H9 (cell line): ENCODE measurements at regions not wholly inside any gene's neighbourhood (a gene's known extent, or its start where the extent isn't known, plus 50 kb on each side); places are given as distances from the start of the nearest gene placed in this dataset.

Experiments
- DNase-seq: peaks from one replicate; pipeline ENCODE4 v3.0.0-alpha.2; 2017
- H2AFZ ChIP-seq: one replicate; pipeline ENCODE4 v1.6.1; 2013; ENCODE audit warnings: mild to moderate bottlenecking, low read length, control low read depth, moderate library complexity
- H2AK5ac ChIP-seq: 2 replicates; pipeline ENCODE4 v1.6.1; 2013; ENCODE audit warnings: low read length, control low read depth, mixed read lengths; ENCODE audit not compliant: insufficient read length
- H2BK120ac ChIP-seq: one replicate; pipeline ENCODE4 v1.6.1; 2013; ENCODE audit warnings: low read depth, mild to moderate bottlenecking, low read length, control low read depth, inconsistent platforms; ENCODE audit not compliant: poor library complexity, severe bottlenecking
- H2BK12ac ChIP-seq: 2 replicates; pipeline ENCODE4 v1.6.1; 2013; ENCODE audit warnings: low read length, control low read depth, mixed read lengths, low read depth; ENCODE audit not compliant: insufficient read length
- H2BK15ac ChIP-seq: 2 replicates; pipeline ENCODE4 v1.6.1; 2013; ENCODE audit warnings: low read depth, low read length, control low read depth
- H2BK20ac ChIP-seq: one replicate; pipeline ENCODE4 v1.6.1; 2013; ENCODE audit warnings: low read depth, mild to moderate bottlenecking, low read length, control low read depth, inconsistent platforms; ENCODE audit not compliant: poor library complexity, severe bottlenecking
- H2BK5ac ChIP-seq: 2 replicates; pipeline ENCODE4 v1.6.1; 2013; ENCODE audit warnings: low read length, control low read depth, mixed read lengths; ENCODE audit not compliant: insufficient read length
- H3K14ac ChIP-seq: 2 replicates; pipeline ENCODE4 v1.6.1; 2013; ENCODE audit warnings: low read length, control low read depth; ENCODE audit not compliant: insufficient read depth
- H3K18ac ChIP-seq: 2 replicates; pipeline ENCODE4 v1.6.1; 2013; ENCODE audit warnings: low read depth, mild to moderate bottlenecking, mixed read lengths, low read length, control low read depth; ENCODE audit not compliant: insufficient read length
- H3K23ac ChIP-seq: 2 replicates; pipeline ENCODE4 v1.6.1; 2013; ENCODE audit warnings: low read length, control low read depth, mixed read lengths, low read depth; ENCODE audit not compliant: insufficient read length
- H3K23me2 ChIP-seq: 2 replicates; pipeline ENCODE4 v1.6.1; 2013; ENCODE audit warnings: low read depth, mild to moderate bottlenecking, mixed read lengths, low read length, control low read depth; ENCODE audit not compliant: insufficient read length, poor library complexity, severe bottlenecking
- H3K27ac ChIP-seq: 2 replicates; pipeline ENCODE4 v1.5.1; 2013; ENCODE audit warnings: low read length, control low read depth, mixed read lengths, low read depth; ENCODE audit not compliant: insufficient read length
- H3K27me3 ChIP-seq: 2 replicates; pipeline ENCODE4 v1.6.1; 2013; ENCODE audit warnings: low read length, control low read depth, inconsistent platforms; ENCODE audit not compliant: insufficient read depth
- H3K4ac ChIP-seq: 2 replicates; pipeline ENCODE4 v1.6.1; 2013; ENCODE audit warnings: low read depth, mild to moderate bottlenecking, control low read depth, inconsistent platforms, low read length, moderate library complexity
- H3K4me1 ChIP-seq: 2 replicates; pipeline ENCODE4 v1.6.1; 2013; ENCODE audit warnings: low read length, control low read depth, inconsistent platforms; ENCODE audit not compliant: insufficient read depth
- H3K4me2 ChIP-seq: 2 replicates; pipeline ENCODE4 v1.6.1; 2013; ENCODE audit warnings: low read length, control low read depth, mixed read lengths; ENCODE audit not compliant: insufficient read length, insufficient read depth
- H3K56ac ChIP-seq: 2 replicates; pipeline ENCODE4 v1.6.1; 2013; ENCODE audit warnings: low read depth, mild to moderate bottlenecking, mixed read lengths, low read length, control low read depth; ENCODE audit not compliant: insufficient read length
- H3K79me1 ChIP-seq: 2 replicates; pipeline ENCODE4 v1.6.1; 2013; ENCODE audit warnings: low read depth, mild to moderate bottlenecking, moderate library complexity, low read length, control low read depth, inconsistent platforms; ENCODE audit not compliant: insufficient read depth, poor library complexity, severe bottlenecking
- H3K79me2 ChIP-seq: 2 replicates; pipeline ENCODE4 v1.6.1; 2013; ENCODE audit warnings: low read length, control low read depth, inconsistent platforms; ENCODE audit not compliant: insufficient read depth
- H3K9ac ChIP-seq: 2 replicates; pipeline ENCODE4 v1.6.1; 2013; ENCODE audit warnings: low read length, control low read depth, mixed read lengths; ENCODE audit not compliant: insufficient read length; ENCODE audit errors: extremely low read depth
- H3K9me3 ChIP-seq: one replicate; pipeline ENCODE4 v1.6.1; 2013; ENCODE audit warnings: low read depth, low read length, inconsistent platforms; ENCODE audit not compliant: control insufficient read depth
- H3T11ph ChIP-seq: one replicate; pipeline ENCODE4 v1.6.1; 2013; ENCODE audit warnings: mild to moderate bottlenecking, low read length, control low read depth, inconsistent platforms
- H4K20me1 ChIP-seq: one replicate; pipeline ENCODE4 v1.6.1; 2013; ENCODE audit not compliant: control insufficient read depth, insufficient read length, insufficient read depth
- H4K5ac ChIP-seq: 2 replicates; pipeline ENCODE4 v1.6.1; 2013; ENCODE audit warnings: low read depth, mild to moderate bottlenecking, mixed read lengths, low read length, control low read depth; ENCODE audit not compliant: insufficient read length
- H4K8ac ChIP-seq: replicated peaks from 2 replicates; pipeline ENCODE4 v1.6.1; 2013; ENCODE audit warnings: low read length, control low read depth, mixed read lengths, low read depth; ENCODE audit not compliant: insufficient read length
- H4K91ac ChIP-seq: 2 replicates; pipeline ENCODE4 v1.6.1; 2013; ENCODE audit warnings: low read depth, mild to moderate bottlenecking, moderate library complexity, mixed read lengths, low read length, control low read depth; ENCODE audit not compliant: insufficient read length
- H3K27ac Mint-ChIP-seq, 3 experiments: 2 replicates in 2 of 3; 3 replicates in 1 of 3; pipeline ENCODE4 v1.8.0; 2020 to 2021; ENCODE audit warnings: mixed read lengths in 3 of 3, mild to moderate bottlenecking in 1 of 3, moderate library complexity in 1 of 3
- H3K27me3 Mint-ChIP-seq: 2 replicates; pipeline ENCODE4 v1.8.0; 2021; ENCODE audit warnings: low read depth, mild to moderate bottlenecking, moderate library complexity, mixed read lengths
- H3K36me3 Mint-ChIP-seq, 3 experiments: 2 replicates in 2 of 3; 3 replicates in 1 of 3; pipeline ENCODE4 v1.8.0; 2020 to 2021; ENCODE audit warnings: low read depth in 3 of 3, mixed read lengths in 3 of 3; ENCODE audit not compliant: insufficient read depth in 1 of 3
- H3K4me1 Mint-ChIP-seq, 2 experiments: 2 replicates each; pipeline ENCODE4 v1.8.0; 2020; ENCODE audit warnings: mixed read lengths in 2 of 2
- H3K4me3 Mint-ChIP-seq, 2 experiments: 2 replicates in 1 of 2; 3 replicates in 1 of 2; pipeline ENCODE4 v1.8.0; 2020 to 2021; ENCODE audit warnings: mild to moderate bottlenecking in 2 of 2, mixed read lengths in 2 of 2, moderate library complexity in 1 of 2
- H3K9me3 Mint-ChIP-seq, 2 experiments: 2 replicates in 1 of 2; 3 replicates in 1 of 2; pipeline ENCODE4 v1.8.0; 2020; ENCODE audit warnings: mild to moderate bottlenecking in 2 of 2, mixed read lengths in 2 of 2, moderate library complexity in 1 of 2
- TF ChIP-seq, protein P1 (sequence below): fragments of 200-600 bp; sonication (generic); conservative IDR thresholded peaks from 3 replicates; pipeline ENCODE4 v1.8.0; 2021; ENCODE audit warnings: antibody characterized with exemption, mild to moderate bottlenecking

DNA sequence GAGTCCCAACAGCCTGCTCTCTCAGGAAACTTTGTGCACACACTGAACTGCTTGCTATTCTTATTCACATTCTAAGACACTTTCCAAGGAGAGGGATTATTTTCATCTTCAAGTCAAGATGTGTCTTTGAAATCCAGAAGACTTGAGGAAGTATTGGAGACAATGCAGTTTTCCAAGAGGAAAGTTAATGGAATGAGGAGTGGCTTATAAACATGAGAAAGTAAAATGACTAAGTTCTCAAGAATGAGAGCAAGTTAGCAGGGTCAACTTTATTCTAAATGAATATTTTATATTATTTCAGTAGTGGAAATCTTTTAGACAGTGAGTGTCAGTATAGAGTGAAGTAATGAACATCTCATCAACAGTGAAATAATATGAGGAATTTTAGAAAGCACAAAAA, 1239.3 kb downstream of the MRPL39 start:
- H3K4me2 ChIP-seq = no peak overlapping the region
- DNase-seq = no peak
- H3K27me3 ChIP-seq = no peaks in the 10 kb centered on the region
- H4K91ac ChIP-seq = no peak overlapping the region
- no peak overlapping the region for H3K18ac ChIP-seq
- H3K9ac ChIP-seq = no peak overlapping the region
- TF ChIP-seq, protein P1, sequence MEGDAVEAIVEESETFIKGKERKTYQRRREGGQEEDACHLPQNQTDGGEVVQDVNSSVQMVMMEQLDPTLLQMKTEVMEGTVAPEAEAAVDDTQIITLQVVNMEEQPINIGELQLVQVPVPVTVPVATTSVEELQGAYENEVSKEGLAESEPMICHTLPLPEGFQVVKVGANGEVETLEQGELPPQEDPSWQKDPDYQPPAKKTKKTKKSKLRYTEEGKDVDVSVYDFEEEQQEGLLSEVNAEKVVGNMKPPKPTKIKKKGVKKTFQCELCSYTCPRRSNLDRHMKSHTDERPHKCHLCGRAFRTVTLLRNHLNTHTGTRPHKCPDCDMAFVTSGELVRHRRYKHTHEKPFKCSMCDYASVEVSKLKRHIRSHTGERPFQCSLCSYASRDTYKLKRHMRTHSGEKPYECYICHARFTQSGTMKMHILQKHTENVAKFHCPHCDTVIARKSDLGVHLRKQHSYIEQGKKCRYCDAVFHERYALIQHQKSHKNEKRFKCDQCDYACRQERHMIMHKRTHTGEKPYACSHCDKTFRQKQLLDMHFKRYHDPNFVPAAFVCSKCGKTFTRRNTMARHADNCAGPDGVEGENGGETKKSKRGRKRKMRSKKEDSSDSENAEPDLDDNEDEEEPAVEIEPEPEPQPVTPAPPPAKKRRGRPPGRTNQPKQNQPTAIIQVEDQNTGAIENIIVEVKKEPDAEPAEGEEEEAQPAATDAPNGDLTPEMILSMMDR = no peak
- H3K9me3 ChIP-seq = no peaks in the 10 kb centered on the region
- H2BK20ac ChIP-seq = no peak overlapping the region
- no peaks in the 10 kb centered on the region for H3K79me2 ChIP-seq
- Mint-ChIP-seq H3K36me3 (peaks cover 0 to 3% (median 0%) of the 10 kb centered on the region in 3 experiments; a peak in 2 of 7 replicates), H3K27me3 (peaks cover 1% of the 10 kb centered on the region; the same call in 1 of the 2 replicates), H3K4me1 (no peaks in the 10 kb centered on the region), H3K4me3 (no peak overlapping the region), H3K27ac (no peak overlapping the region), H3K9me3 (peaks cover 29 to 45% of the 10 kb centered on the region in 2 experiments)
- no peak overlapping the region for H4K8ac ChIP-seq
- H2BK5ac ChIP-seq = no peak overlapping the region
- H3K14ac ChIP-seq = no peak overlapping the region
- no peaks in the 10 kb centered on the region for H3K23me2 ChIP-seq
- no peaks in the 10 kb centered on the region for H3K4me1 ChIP-seq
- H4K5ac ChIP-seq = no peak overlapping the region
- no peak overlapping the region for H2AFZ ChIP-seq
- H2BK12ac ChIP-seq = no peak overlapping the region
- H3K56ac ChIP-seq = no peak overlapping the region
- no peaks in the 10 kb centered on the region for H3K79me1 ChIP-seq
- H2AK5ac ChIP-seq = no peak overlapping the region
- no peak overlapping the region for H2BK120ac ChIP-seq
- H2BK15ac ChIP-seq = no peak overlapping the region
- H3K4ac ChIP-seq = no peak overlapping the region
- no peak overlapping the region for H3K27ac ChIP-seq
- no peak overlapping the region for H3K23ac ChIP-seq
- H3T11ph ChIP-seq = no peak overlapping the region
- no peaks in the 10 kb centered on the region for H4K20me1 ChIP-seq
